ENCODE measurements at regions not wholly inside any gene's neighbourhood (a gene's known extent, or its start where the extent isn't known, plus 50 kb on each side); places are given as distances from the start of the nearest gene placed in this dataset.

DNA sequence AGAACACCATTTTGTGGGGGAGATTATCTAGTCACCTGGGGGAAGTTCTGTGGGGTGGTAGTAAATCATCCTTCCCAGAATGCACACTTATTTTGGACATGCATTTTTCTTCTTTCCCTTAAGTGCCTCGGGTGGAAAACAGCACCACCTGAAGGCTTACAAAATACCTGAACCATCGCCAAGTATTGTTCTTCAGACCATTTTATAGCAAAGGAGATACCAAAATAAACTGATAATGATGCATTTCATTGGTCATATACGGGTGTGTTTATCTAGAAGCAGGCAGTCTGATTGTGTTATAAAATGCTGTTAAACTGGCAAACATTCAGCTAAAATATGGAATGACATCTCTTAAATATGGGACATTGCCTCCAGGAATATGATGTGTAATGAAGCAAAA is 1034.7 kb downstream of the SLITRK1 start:
- H3K4me3 ChIP-seq (ENCODE audit: low read depth, low read length): no peak overlapping the region
- DNase-seq (ENCODE audit: low read depth): no peak
- TF ChIP-seq, protein P1, sequence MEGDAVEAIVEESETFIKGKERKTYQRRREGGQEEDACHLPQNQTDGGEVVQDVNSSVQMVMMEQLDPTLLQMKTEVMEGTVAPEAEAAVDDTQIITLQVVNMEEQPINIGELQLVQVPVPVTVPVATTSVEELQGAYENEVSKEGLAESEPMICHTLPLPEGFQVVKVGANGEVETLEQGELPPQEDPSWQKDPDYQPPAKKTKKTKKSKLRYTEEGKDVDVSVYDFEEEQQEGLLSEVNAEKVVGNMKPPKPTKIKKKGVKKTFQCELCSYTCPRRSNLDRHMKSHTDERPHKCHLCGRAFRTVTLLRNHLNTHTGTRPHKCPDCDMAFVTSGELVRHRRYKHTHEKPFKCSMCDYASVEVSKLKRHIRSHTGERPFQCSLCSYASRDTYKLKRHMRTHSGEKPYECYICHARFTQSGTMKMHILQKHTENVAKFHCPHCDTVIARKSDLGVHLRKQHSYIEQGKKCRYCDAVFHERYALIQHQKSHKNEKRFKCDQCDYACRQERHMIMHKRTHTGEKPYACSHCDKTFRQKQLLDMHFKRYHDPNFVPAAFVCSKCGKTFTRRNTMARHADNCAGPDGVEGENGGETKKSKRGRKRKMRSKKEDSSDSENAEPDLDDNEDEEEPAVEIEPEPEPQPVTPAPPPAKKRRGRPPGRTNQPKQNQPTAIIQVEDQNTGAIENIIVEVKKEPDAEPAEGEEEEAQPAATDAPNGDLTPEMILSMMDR (IDR thresholded peaks at IDR 0.05; ENCODE audit: low read depth, low read length): no peak
- TF ChIP-seq MYC (IDR thresholded peaks at IDR 0.05; ENCODE audit: low read depth, low read length) (no peak), POLR2A (IDR thresholded peaks at IDR 0.05; ENCODE audit: extremely low read depth, insufficient read length) (no peak)
- TF ChIP-seq, protein P2, sequence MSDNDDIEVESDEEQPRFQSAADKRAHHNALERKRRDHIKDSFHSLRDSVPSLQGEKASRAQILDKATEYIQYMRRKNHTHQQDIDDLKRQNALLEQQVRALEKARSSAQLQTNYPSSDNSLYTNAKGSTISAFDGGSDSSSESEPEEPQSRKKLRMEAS (IDR thresholded peaks at IDR 0.05; ENCODE audit: low read depth, low read length): no peak

- H3K4me3 ChIP-seq (ENCODE audit: low read depth, low read length): no peak overlapping the region
- TF ChIP-seq POLR2A (IDR thresholded peaks at IDR 0.05; ENCODE audit: extremely low read depth, insufficient read length) (no peak), MYC (IDR thresholded peaks at IDR 0.05; ENCODE audit: low read depth, low read length) (no peak)
- TF ChIP-seq, protein P2 (IDR thresholded peaks at IDR 0.05; ENCODE audit: low read depth, low read length): no peak
- TF ChIP-seq, protein P1 (IDR thresholded peaks at IDR 0.05; ENCODE audit: low read depth, low read length): no peak
- no peak for DNase-seq (ENCODE audit: low read depth)
Measured at GRCh38 chr13:82833923-82834322, 1048.4 kb downstream of the SLITRK1 start.

- TF ChIP-seq, protein P2 (IDR thresholded peaks at IDR 0.05; ENCODE audit: low read depth, low read length): no peak
- TF ChIP-seq MYC (IDR thresholded peaks at IDR 0.05; ENCODE audit: low read depth, low read length): no peak
- TF ChIP-seq, protein P1 (IDR thresholded peaks at IDR 0.05; ENCODE audit: low read depth, low read length): no peak
- TF ChIP-seq POLR2A (IDR thresholded peaks at IDR 0.05; ENCODE audit: extremely low read depth, insufficient read length): no peak
Measured at GRCh38 chr13:82829040-82829439, 1053.2 kb downstream of the SLITRK1 start.

DNA sequence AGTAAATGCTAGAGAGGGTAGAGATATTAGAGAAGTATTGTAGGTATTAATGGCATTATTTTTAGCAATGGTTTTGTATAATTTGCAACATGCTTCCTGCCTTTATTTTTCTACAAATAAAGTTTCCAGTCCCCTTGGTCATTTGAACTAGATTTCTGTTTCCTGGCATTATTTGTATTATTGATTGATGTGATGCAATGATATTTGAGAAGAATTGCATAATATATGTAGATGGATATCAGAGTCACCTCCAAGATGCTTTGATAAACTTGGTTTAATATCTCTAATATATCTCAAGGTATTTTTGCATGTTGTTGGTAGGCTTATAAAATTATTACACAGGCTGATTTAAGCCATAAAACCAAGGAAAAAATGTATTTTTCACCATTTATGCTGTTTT is 1054.5 kb downstream of the SLITRK1 start:
- H3K4me3 ChIP-seq (ENCODE audit: low read depth, low read length): no peak overlapping the region
- DNase-seq (ENCODE audit: low read depth): no peak
- TF ChIP-seq POLR2A (IDR thresholded peaks at IDR 0.05; ENCODE audit: extremely low read depth, insufficient read length) (no peak), MYC (IDR thresholded peaks at IDR 0.05; ENCODE audit: low read depth, low read length) (no peak)
- TF ChIP-seq, protein P2 (IDR thresholded peaks at IDR 0.05; ENCODE audit: low read depth, low read length): no peak
- TF ChIP-seq, protein P1 (IDR thresholded peaks at IDR 0.05; ENCODE audit: low read depth, low read length): no peak

More at GRCh38 chr13:82829040-82829439, 1053.2 kb downstream of the SLITRK1 start:
- no peak for DNase-seq (ENCODE audit: low read depth)
- H3K4me3 ChIP-seq (ENCODE audit: low read depth, low read length): no peak overlapping the region

DNA sequence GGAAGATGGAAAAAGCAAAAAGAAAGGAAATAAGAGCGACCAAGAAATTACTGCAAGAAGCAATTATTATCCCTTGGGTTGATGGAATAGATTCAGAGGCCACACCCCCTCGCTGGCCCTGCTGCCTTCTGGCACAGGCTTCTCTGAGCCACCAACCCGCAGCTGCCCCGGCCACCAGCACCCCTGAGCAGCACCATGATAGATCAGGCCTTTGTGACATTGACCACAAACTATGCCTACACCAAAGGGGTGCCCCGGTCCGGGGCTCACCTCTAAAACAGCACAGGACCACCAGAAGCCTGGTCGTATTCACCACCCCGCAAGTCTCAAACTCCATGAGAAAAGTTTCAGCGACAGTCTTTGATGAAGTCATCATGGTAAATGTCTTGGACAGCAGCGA is 1059.3 kb downstream of the SLITRK1 start:
- no peak overlapping the region for H3K4me3 ChIP-seq (ENCODE audit: low read depth, low read length)
- TF ChIP-seq, protein P1 (IDR thresholded peaks at IDR 0.05; ENCODE audit: low read depth, low read length): no peak
- TF ChIP-seq MYC (IDR thresholded peaks at IDR 0.05; ENCODE audit: low read depth, low read length) (no peak), POLR2A (IDR thresholded peaks at IDR 0.05; ENCODE audit: extremely low read depth, insufficient read length) (no peak)
- TF ChIP-seq, protein P2 (IDR thresholded peaks at IDR 0.05; ENCODE audit: low read depth, low read length): no peak
- no peak for DNase-seq (ENCODE audit: low read depth)
